Bronchial epithelial cell (primary cell): ENCODE measurements at regions not wholly inside any gene's neighbourhood (a gene's known extent, or its start where the extent isn't known, plus 50 kb on each side); places are given as distances from the start of the nearest gene placed in this dataset.

Experiments
- DNase-seq: peaks from one replicate; pipeline ENCODE4 v3.0.0-alpha.2; 2010; ENCODE audit warnings: low read depth
- FAIRE-seq: peaks from 2 replicates; lab custom pipeline; 2011; peaks lifted over from hg19 to GRCh38; lab: Jason Lieb, UNC
- H3K27me3 ChIP-seq: 2 replicates; pipeline ENCODE4 v1.5.1; 2011; ENCODE audit warnings: low read length; ENCODE audit not compliant: control insufficient read depth, insufficient read depth
- H3K36me3 ChIP-seq: 2 replicates; pipeline ENCODE4 v1.5.1; 2011; ENCODE audit warnings: low read length; ENCODE audit not compliant: control insufficient read depth, insufficient read depth
- H3K4me3 ChIP-seq: 2 replicates; pipeline ENCODE4 v1.5.1; 2011; ENCODE audit warnings: mild to moderate bottlenecking, low read depth, low read length, control low read depth
- CTCF ChIP-seq: IDR thresholded peaks from 2 replicates; pipeline ENCODE4 v1.5.1; 2011; ENCODE audit warnings: mild to moderate bottlenecking, moderate library complexity, low read length, control low read depth, inconsistent platforms; ENCODE audit not compliant: insufficient read depth, severe bottlenecking

DNA sequence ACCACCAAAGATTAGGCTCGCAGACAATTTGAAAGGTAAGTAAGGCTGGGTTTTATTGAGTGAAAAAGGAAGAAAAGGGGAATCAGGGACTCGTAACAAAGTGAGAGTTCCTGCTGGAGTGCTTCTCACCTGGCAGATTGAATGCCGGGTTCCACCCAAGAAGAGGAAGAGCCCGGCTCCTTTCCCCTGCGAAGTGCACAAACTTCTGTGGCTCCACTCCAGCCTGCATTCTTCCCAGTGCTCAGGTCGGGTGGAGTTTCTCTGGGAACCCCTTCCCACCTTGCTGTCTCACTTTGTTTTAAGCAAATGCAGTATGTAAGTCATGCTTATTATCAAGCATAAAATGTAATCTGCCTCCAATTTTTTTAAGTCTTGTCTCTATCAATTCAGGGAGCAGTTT is 87.1 kb upstream of the TMEM106B start:
- DNase-seq, result no peak
- H3K36me3 ChIP-seq, result no peaks in the 10 kb centered on the region
- FAIRE-seq, result no peak
- no peak for TF ChIP-seq CTCF
- H3K4me3 ChIP-seq, result no peak overlapping the region
- no peaks in the 10 kb centered on the region for H3K27me3 ChIP-seq

DNA sequence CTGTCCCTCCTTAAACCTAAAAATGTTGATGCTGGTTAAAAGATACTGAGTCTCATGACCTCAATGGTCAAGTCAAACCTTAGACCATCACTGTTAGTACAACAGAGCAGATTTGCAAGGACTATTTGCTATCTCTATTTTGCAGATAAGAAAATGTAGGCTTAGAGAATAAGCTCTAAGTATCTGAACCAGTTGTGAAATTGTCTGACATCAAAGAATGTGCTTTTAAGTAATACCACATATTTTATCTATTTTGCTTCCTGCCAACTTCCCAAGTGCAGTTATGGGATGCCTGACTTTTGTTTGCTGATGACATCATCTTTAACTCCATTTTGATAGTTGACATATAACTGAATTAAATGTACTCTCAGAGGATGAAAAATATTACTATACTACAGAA is 83.6 kb upstream of the TMEM106B start:
- DNase-seq (no peak), FAIRE-seq (no peak)
- no peak for TF ChIP-seq CTCF
- no peaks in the 10 kb centered on the region for H3K27me3 ChIP-seq
- H3K4me3 ChIP-seq, result no peak overlapping the region
- no peaks in the 10 kb centered on the region for H3K36me3 ChIP-seq

- DNase-seq (peak; percentile 18), FAIRE-seq (no peak)
- no peaks in the 10 kb centered on the region for H3K27me3 ChIP-seq
- no peak overlapping the region for H3K4me3 ChIP-seq
- no peak for TF ChIP-seq CTCF
- H3K36me3 ChIP-seq, result no peaks in the 10 kb centered on the region
Observed at GRCh38 chr7:12130609-12131008, 80.5 kb upstream of the TMEM106B start.

DNA sequence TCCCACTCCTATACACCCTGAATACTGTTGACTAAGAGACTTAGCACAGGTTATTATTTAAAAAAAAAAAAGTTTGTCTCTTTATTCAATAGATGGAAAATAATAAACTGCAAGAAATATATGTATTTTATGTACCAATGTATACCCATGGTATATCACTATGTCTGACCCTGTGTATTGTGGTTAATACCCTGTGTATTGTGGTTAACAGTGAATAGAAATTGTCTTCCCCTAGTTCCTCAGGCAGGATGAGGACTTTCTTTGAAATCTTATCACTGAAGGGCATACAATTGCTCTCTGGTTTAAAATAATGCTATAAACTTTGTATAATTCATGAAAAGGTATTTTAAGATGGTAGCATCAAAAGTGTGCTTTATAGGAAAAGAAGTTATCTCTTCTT is 80.0 kb upstream of the TMEM106B start:
- TF ChIP-seq CTCF, result no peak
- no peak for DNase-seq
- no peak for FAIRE-seq
- no peaks in the 10 kb centered on the region for H3K27me3 ChIP-seq
- no peaks in the 10 kb centered on the region for H3K36me3 ChIP-seq
- no peak overlapping the region for H3K4me3 ChIP-seq

DNA sequence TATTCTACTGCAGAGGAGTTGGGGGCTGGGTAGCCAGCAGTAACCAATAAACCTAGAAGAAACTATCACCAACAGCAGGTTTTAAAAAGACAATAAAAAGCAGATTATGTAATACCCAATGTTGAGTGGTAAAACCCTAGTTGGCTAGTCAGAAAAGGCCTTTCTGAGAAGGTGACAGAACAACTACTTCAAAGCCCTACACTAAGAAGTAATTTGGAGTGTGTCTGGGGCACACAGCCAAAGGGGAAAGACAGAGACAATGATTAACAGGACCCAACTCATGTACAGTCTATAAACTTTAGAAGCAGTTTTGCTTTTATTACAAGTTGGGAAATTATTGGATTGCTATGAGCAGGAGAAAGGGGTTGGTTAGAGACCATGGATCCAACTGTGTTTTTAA is 77.2 kb upstream of the TMEM106B start:
- Histone ChIP-seq H3K4me3 (no peak overlapping the region), H3K27me3 (no peaks in the 10 kb centered on the region), H3K36me3 (no peaks in the 10 kb centered on the region)
- no peak for FAIRE-seq
- no peak for DNase-seq
- TF ChIP-seq CTCF, result no peak

- TF ChIP-seq CTCF, result no peak
- no peaks in the 10 kb centered on the region for H3K36me3 ChIP-seq
- FAIRE-seq, result no peak
- H3K27me3 ChIP-seq, result no peaks in the 10 kb centered on the region
- DNase-seq, result no peak
- no peak overlapping the region for H3K4me3 ChIP-seq
Observed at GRCh38 chr7:12136523-12136922, 74.6 kb upstream of the TMEM106B start.
